SKM-1 treated with dmso at 0.1 percent for 144 hours (cell line): ENCODE measurements at regions not wholly inside any gene's neighbourhood (a gene's known extent, or its start where the extent isn't known, plus 50 kb on each side); places are given as distances from the start of the nearest gene placed in this dataset.
A peak's percentile ranks its signal among the peaks of the same experiment; 100 is the strongest.

ENCODE experiments used
- DNase-seq: peaks from one replicate; lab custom pipeline; 2025; ENCODE audit not compliant: unreplicated experiment; lab: John Stamatoyannopoulos, UW

DNA sequence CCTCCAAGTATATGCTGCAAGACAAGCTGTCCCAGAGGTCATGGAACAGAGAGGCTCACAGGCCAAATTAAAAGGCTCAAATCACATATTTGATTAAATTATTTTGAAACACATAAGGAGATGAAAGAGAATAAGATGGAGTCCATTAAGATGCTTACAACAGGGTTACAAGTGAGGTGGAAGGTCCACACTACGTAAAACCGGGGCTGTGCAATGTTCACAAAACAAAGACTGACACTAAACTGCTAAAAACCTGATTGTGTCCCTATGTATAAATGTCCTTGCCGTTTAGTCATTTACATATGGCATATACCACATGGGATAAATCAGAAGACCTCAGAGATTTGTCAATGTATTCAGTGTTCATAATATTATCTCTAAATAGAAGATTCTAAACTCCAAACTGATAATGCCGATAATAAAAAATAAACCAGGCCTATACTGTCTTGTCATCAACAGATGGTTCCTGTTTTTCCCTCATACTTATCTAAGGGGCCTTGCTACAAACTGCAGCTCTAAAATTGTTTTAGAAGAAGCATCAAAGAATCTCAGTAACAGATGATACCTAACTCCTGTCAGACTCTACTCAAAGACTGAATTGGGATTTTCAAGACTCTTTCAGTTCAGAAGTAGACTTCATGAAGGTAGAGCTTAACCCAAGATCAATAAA, 51.8 kb upstream of the RIPOR2 start:
- no peak for DNase-seq

DNA sequence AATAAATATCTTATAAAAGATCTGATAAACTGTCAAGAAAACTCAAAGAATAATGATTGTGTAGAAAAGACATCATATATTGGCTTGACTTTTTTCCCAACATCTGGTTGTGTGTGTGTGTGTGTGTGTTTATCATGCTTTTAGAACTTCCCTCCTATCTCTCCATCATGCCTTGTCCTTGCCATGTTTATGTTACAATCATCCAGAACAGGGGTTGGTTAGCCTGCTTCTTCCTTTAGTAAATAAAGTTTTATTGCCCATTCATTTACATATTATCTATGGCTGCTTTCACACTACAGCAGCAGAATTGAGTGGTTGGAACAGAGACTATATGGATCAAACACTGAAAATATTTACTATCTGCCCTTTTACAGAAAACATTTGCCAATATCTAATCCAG, 52.8 kb upstream of the RIPOR2 start:
- no peak for DNase-seq

DNA sequence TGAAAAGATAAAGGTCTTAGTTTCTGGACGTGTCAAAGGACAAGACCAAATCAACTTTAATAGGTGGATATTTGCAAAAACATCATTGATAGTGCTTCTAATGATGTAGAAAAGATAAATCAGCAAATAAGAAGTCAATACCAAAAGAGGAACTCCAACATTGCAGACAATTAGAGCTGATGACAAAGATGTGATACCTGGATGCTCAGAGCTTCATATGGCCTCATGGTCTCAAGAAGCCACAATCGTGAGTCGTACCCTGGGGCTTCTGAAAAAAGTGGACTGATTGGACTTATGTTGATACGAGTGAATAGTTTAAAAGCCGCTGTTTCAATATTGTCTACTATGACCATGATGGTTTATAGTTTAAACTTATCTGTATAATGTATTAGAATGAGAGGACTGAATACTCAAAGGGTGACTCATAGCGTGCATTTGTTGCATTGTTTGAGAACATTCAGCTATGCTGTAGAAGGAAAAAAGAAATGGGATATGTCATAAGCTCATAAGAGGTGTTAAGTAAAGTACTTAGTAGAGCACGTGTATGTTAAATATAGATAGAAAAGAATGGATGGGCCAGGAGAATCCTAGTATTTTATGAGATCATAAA, 54.6 kb upstream of the RIPOR2 start:
- DNase-seq = no peak

DNA sequence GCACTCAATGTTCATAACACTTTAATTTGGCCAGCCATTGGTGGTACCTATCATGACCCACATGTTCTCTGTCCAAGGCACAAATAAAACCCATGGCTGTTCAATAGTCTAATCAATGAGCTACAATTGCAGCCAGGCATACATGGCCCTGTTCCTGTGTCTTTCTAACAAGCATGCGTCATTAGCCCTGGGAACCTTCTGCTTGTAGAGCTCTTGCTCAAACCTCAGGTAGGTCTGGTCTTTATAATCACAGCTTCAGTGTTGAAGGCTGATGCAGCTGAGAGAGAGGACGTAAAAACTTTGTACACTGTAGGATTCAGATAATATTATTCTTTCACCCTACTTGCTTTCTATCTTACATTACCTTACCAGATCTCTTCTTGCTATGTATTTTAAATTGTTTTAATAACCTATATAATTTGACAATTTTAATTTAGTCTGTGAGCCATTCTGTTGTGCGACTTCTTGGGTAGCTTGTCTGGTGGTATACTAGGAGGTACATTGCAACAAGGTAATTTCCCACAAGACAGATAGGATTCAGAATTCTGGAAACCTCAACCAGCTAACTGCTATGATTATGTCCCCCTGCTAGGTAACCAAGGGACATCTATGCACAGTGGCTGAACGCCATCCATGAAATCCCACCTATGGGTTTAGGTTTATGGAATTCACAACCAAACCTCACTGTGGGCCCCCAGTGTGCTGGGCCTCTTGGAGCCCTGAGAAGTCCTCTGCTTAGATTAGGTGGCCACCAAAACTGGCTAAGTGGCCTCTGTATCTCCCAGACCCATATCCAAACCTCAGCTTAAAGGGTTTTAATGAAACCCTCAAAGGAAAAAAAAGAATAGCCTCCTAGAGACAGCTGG, 55.4 kb upstream of the RIPOR2 start:
- no peak for DNase-seq

DNA sequence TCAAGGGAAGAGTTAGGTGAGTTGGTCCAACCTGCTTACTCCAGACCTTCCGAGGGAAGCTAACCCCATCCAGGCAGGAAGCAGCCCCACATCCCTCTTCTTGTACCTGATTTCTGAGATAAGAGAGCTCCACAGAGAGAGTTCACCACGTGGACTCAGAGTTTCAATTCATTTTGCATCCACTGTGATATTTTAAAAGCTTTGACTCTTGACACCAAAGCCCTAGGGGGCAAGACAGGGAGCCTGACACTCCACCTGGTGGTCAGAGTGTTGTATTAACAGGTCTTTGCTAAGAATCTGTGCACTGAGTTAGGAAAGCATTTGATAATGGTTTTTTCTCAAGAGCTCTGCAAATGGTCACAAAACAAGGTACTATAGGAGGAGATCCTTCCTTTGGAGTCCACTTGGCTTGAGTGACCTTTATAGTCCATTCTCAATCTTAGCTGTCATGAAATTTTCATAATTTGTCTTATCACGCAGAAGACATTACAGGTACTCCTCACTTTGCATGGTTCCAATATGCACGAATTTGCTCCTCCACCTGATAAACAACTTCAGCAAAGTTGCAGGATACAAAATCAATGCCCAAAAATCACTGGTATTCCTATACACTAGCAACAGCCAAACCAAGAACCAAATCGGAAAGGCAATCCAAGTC, 56.2 kb upstream of the RIPOR2 start:
- DNase-seq = peak; percentile 69

DNA sequence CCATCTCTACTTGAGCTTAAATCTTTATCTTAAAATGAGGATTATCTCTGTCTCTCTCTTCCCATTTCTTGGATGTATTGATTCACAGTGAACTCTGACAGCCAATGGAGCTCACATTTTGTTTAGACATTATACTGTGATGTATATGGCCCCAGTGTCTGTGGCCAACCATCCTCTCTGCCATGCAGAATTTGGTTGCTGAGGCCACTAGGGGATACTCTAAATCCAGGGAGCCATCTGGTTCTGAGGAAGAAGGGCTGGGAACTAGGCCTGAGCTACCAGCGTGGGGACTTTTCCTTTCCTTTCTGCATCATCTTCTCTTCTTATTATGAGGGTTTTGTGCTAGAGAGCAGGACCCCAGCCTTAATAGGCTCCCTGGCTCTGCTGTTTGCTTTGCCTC, 59.1 kb upstream of the RIPOR2 start:
- no peak for DNase-seq

DNA sequence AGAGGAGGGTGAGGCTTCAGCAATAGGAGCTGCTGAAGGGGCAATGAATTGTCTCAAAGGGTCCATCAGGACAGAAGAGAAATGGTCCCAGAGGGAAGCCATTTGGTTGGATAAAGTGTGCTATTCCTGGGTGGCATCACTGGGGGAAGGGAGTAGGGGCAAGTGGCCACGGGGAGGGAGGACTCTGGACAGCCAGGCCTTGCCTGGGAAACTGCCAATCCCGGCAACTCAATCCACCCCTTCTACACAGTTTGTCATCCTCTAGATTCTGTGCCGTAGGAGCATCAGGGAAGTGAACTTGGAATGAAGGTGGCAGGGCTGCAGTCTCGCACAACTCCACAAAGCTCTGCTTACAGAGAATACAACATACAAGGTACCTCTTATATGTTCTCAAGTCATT, 59.5 kb upstream of the RIPOR2 start:
- DNase-seq = no peak

DNA sequence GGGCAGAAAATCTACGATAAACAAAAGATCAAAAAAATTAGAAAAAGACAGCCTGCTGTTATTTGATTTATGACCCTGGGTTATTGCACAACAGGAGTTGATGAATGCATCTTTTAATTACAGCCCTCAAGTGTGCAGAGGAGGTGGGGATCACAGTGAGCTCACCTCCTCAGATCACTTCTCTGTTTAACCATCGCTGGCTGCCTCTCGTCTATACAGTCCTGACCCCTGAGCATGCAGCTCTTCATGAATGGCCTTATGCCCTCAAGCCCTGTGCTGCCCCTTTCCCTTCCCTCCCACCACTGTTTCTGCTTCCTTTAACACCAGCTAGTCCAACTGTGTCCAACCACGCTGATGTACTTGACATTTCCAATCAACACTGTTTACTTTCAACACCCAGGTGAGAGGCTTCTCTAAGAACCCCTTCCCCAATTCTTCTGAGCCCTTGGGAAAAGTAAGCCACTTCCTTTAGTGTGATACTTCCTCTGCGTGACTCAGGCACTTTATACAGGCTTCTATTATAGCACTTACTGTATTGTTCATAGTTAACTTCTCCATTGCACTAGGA, 60.6 kb upstream of the RIPOR2 start:
- peak; percentile 70 for DNase-seq

DNA sequence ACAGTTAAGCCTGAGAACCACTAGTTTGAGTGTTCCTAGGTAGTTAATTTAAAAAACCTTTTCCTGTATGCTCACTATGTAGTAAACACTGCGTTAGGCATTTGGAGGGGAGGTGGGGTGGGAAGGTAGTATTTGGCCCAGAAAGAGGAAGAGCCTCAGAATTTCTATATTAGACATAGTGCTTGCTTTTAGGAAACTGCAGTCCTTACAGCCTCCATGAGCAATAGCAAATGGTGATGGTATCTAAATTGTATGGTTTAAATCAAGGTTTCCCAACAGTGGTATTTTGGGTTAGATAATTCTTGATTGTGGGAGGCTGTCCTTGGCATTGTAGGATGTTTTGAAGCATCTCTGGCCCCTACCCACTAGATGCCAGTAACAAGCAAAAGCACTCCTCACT, 61.5 kb upstream of the RIPOR2 start:
- peak; percentile 45 for DNase-seq

DNA sequence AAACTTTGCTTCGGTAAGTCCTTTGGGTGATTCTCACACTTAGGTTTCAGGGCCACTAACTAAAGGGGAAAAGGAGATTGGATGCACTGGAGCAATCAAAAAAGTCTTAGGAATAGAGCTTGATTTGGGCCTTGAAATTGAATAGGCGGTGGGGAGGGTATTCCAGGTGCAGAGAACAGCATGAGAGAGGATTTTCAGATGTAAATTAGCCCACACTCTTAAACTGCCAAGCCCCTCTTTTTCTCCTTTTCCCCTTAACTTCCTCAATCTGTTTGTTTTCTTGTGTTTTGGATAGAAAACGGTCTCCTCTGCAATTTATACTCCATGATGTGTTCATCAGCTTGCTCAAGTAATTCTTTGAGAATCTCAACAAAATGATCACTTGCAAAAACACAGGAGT, 62.1 kb upstream of the RIPOR2 start:
- no peak for DNase-seq

DNA sequence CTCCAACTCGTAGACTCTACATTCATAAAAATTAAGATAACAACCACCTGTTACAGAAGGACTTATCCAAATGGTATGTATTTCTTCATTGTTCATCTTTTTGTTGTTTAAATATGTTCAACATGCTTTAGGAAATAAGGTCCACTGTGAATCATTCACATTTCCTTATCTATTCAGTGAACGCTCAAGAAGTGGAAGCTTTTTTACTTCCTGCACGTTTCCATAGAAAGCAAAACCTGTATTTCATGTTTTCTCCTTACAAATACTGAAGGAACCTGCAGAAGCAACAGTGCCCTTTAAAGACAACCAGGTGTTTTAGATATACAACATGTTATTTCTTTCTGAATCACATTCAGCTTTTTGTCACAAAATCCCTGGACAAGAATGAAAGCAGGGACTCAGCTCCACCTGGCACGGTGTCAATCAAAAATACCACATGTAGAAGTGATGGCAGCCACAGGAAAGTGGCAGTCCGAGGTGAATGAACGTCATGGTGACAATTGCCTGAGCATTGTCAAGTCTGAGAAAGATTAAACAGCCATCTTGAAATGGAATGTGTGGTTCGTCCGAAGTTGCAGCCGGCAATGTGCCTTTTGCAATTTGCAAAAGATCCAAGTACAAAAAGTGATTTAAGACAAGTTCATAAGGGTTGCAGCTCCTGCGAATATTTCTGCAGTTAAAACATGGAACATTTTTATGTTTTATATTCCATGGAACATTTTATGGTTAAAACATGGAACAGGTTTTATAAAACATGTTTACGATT, 66.7 kb upstream of the RIPOR2 start:
- DNase-seq = no peak

DNA sequence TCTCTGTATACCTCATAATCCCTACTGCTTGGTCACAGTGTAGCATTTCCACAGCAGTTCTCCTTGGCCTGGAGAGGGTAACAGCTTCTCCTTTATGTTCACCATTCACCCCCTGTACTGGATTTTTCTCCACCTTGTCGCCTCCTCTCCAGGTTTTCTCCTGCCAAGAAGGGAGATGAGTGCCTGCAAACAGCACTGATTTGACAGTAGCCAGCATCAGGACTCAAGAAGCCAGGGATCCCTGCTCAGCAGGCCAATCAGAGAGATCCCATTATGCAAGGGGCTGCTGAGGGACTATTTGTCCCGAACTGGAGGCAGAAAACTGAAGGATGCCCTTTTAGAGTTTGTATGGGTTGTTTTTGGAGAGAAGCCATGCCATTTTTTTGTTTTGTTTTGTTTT, 68.6 kb upstream of the RIPOR2 start:
- DNase-seq = no peak

DNA sequence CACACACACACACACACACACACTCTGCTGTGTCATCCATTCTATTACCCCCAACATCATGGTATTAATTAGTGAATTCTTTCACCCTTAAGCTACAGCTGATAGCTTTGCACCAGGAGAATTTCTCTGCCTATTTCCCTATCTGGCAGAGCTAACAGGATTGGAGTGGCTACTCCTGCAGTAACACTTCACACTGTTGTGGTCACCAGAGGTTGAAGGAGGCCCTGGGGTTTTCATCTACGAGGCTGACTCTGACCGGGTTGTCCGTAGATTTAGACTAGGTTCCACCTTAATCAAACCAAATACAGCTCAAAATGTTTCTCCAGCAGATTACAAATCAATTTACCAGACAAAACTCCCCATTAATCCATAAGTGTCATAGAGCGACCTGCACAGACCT, 69.2 kb upstream of the RIPOR2 start:
- DNase-seq = no peak

DNA sequence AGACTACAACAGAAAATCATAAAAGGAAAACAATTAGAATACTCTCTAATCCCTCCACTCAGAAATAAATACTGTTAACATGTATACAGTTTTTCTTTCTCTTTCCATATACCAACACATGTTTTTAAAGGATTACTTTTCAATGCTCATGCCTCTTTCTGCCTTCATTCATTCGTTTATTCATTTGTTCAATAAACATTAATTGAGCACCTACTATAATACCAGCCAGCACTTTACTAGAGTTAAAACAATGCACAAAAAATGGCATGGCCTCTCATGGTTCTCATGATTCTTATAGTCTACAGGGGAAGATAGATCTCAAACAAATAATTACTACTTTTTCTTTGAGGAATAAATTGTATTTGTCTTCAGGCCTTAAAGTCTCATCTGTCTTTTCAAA, 70.3 kb upstream of the RIPOR2 start:
- no peak for DNase-seq

DNA sequence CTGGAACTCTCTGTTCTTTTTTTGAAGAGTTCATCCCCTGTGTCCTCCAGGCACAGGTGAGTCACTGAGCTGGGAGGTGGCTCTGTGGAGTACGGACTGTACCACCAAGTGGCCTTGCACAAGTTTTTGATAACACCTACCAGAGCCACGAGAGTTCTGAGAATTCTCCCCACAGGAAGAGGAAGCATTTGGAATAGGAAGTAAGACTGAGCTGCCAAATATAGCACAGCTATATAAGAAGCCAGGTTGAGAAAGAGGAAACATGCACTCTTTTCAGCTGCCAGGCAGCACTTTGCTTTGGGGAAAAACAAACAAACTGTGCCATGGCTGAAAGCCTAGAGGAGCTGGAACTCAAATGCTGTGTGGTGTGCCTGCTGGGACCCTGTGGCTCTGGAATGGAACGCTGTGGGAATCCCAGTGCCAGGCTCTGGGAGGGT, 70.8 kb upstream of the RIPOR2 start:
- peak; percentile 98 for DNase-seq

DNA sequence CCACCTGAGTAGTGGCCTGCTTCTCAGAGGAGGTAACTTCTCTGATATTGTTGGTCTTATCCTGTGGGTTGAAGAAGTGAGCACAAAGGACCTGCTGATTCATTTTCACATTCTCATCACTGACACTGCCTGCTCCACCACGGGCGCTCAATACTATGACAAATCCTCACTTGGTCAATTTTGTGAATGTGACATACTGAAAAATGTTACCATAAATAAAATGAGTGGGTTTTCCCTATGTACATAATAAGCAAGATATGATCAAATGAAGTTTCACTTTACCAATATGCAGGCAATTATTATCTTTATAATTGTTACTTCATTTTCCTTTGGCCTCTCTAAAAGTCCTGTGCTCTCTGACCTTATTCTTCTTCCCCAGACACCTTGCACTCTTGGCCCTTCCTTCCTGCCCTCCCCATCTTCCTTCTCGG, 71.5 kb upstream of the RIPOR2 start:
- no peak for DNase-seq

DNA sequence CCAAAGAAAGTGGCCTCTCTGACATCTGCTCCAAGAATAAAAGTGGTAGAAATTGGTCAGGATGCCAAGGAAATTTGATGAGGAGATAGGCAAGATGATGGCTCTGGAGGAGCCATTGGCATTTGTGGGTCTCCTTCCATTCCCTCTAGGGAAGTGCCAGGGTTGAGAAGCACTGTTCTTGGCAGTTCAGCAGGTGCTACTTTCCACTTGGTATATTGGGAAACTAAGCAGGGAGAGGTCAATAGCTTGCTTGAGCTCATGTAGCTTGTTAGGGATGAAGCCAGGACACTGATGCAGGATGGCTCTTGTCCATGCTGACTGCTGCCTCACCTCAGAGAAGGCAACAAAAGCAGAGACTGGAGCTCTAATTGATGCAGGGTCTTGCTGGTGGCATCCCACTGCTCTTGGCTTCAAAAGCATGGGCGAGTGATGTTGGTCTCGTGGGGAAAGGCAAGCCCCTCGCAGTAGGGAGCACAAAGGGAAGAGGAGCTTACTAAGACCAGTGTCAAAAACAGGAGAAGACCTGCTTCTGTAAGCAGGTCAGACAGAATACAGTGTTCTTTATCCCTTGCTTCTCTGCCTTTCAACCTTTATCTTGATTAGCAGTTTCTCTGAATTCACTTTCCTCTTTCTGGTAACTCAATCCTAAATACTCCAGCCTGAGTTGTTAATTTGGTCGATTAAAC, 73.1 kb upstream of the RIPOR2 start:
- no peak for DNase-seq

DNA sequence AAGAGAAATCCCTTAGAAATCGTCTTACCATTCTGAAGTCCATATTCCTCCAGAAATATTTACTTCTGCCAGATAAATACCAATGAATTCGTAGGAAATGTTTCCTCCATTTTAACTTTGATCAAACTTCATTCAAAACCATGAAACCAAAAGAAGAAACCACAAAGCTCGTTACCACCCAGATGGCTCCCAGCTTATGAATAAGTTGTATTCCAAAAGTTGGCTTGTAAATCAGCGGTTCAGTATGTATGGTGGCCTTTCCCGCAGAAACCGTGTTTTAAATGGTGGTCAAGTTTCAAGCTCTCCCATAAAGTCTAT, 73.6 kb upstream of the RIPOR2 start:
- no peak for DNase-seq

DNA sequence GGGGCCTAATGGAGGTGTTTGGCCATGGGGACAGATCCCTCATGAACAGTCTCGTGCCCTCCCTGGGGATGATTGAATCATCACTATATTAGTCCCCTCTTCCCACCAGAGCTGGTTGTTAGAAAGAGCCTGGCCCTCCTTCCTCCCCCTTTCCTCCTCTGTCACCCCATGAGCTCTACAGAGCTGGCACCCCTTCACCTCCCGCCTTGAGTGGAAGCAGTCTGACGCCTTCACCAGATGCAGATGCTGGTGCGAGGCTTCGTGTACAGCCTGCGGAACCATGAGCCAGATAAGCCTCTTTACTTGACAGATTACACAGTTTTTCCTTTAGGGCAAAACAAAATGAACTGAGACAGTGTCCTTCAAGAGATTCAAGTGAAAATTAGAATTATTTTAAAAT, 74.4 kb upstream of the RIPOR2 start:
- no peak for DNase-seq
